Epithelial cell of esophagus (primary cell): ENCODE measurements at regions not wholly inside any gene's neighbourhood (a gene's known extent, or its start where the extent isn't known, plus 50 kb on each side); places are given as distances from the start of the nearest gene placed in this dataset.

Source experiments
- DNase-seq: peaks from one replicate; pipeline ENCODE4 v3.0.0; 2010; ENCODE audit warnings: low read depth
- H3K4me3 ChIP-seq: 2 replicates; pipeline ENCODE4 v1.5.1; 2011; ENCODE audit warnings: mild to moderate bottlenecking, low read length, control low read depth
- CTCF ChIP-seq: IDR thresholded peaks from 2 replicates; pipeline ENCODE4 v1.5.1; 2011; ENCODE audit warnings: low read depth, mild to moderate bottlenecking, low read length, control low read depth, inconsistent platforms; ENCODE audit not compliant: insufficient read depth; ENCODE audit errors: missing control alignments

GRCh38 chr1:79839882-79840281, 833.4 kb upstream of the ADGRL4 start:
- no peak overlapping the region for H3K4me3 ChIP-seq
- DNase-seq, result no peak
- TF ChIP-seq CTCF, result no peak

- TF ChIP-seq CTCF, result no peak
- no peak for DNase-seq
- H3K4me3 ChIP-seq, result no peak overlapping the region
Observed at GRCh38 chr1:79827446-79827845, 820.9 kb upstream of the ADGRL4 start.

GRCh38 chr1:79825551-79825950, 819.0 kb upstream of the ADGRL4 start:
- no peak for DNase-seq
- TF ChIP-seq CTCF, result no peak

GRCh38 chr1:79822053-79822452, 815.5 kb upstream of the ADGRL4 start:
- DNase-seq, result no peak
- no peak overlapping the region for H3K4me3 ChIP-seq
- TF ChIP-seq CTCF, result no peak

More at GRCh38 chr1:79825551-79825950, 819.0 kb upstream of the ADGRL4 start:
- no peak overlapping the region for H3K4me3 ChIP-seq

- H3K4me3 ChIP-seq, result no peak overlapping the region
- no peak for DNase-seq
- TF ChIP-seq CTCF, result no peak
Observed at GRCh38 chr1:79819140-79819539, 812.6 kb upstream of the ADGRL4 start.

GRCh38 chr1:79817031-79817560, 810.6 kb upstream of the ADGRL4 start:
- no peak overlapping the region for H3K4me3 ChIP-seq
- TF ChIP-seq CTCF, result no peak
- DNase-seq, result no peak

- no peak for TF ChIP-seq CTCF
- H3K4me3 ChIP-seq, result no peak overlapping the region
- no peak for DNase-seq
Observed at GRCh38 chr1:79815115-79815514, 808.6 kb upstream of the ADGRL4 start.
